ENCODE measurements at regions not wholly inside any gene's neighbourhood (a gene's known extent, or its start where the extent isn't known, plus 50 kb on each side); places are given as distances from the start of the nearest gene placed in this dataset.

DNA sequence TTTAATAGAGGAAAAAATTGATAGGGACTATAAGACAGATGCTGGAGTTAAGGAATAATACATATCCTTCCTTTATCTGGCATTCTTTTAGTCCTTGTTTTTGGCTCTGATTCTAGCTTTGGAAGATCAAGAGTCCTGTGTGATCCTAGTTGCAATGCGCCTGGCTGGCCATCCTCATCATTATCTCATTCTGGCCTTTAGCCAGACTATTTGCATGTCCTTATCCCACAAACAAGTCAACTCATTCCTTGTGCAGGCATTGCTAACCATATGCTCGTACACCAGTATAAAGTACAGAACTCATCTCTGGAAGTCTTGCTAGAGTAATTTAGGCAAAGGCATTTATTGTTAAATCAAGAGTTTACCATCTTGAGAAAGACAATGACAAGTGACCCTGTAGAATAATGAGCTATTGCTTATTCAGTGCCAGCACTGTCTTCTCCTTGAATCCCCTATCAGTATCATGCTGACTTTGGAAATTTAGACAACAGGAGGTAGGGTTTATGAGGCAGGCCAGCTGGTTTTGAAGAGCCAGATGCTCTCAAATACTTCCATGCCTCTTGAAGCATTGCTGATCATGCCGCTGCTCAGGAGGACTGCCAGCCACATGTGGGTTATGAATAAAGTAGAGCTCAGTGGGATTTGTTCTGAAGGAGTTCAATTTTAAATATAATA, 1730.3 kb upstream of the TENM3 start:
- TF ChIP-seq CTCF (IDR thresholded peaks at IDR 0.05) (no peak), POLR2AphosphoS5 (IDR thresholded peaks at IDR 0.05) (no peak), EP300 (IDR thresholded peaks at IDR 0.05) (no peak)
